ENCODE measurements at regions not wholly inside any gene's neighbourhood (a gene's known extent, or its start where the extent isn't known, plus 50 kb on each side); places are given as distances from the start of the nearest gene placed in this dataset.

GRCh38 chr14:41349289-41349910 lies 257.3 kb upstream of the LRFN5 start:
- Histone ChIP-seq H3K4me1 (ENCODE audit: control insufficient read depth, insufficient read depth, low read length) (no peaks in the 10 kb centered on the region), H3K27ac (ENCODE audit: low read length) (no peak overlapping the region), H3K27me3 (ENCODE audit: control insufficient read depth, insufficient read depth, low read length) (no peaks in the 10 kb centered on the region), H3K36me3 (ENCODE audit: control insufficient read depth, insufficient read depth, low read length) (no peaks in the 10 kb centered on the region), H3K4me3 (ENCODE audit: low read depth in 2 of 2, low read length in 2 of 2) (no peak overlapping the region), H3K9me3 (ENCODE audit: control insufficient read depth, insufficient read depth, low read depth, low read length) (no peaks in the 10 kb centered on the region)
- in situ Hi-C loops (cut with HindIII; ENCODE audit: low pct_unique_long_range_greater_than_20kb, low sequenced_read_pairs) (no loop called here), intact Hi-C loops (cut with micrococcal nuclease; ENCODE audit: unreplicated experiment) (no loop called here)
- ChIA-PET CTCF (no interaction called here), POLR2A (no interaction called here)
- TF ChIP-seq SIN3A (IDR thresholded peaks at IDR 0.05; ENCODE audit: borderline replicate concordance, insufficient read depth, low read depth, low read length) (no peak), TCF7L2 (IDR thresholded peaks at IDR 0.05; ENCODE audit: low read depth, low read length) (no peak), POLR2AphosphoS5 (IDR thresholded peaks at IDR 0.05; ENCODE audit: low read depth, low read length) (no peak), REST (IDR thresholded peaks at IDR 0.05; ENCODE audit: insufficient read depth in 1 of 2, low read depth in 2 of 2, low read length in 1 of 2) (no peak)
- TF ChIP-seq, protein P1, sequence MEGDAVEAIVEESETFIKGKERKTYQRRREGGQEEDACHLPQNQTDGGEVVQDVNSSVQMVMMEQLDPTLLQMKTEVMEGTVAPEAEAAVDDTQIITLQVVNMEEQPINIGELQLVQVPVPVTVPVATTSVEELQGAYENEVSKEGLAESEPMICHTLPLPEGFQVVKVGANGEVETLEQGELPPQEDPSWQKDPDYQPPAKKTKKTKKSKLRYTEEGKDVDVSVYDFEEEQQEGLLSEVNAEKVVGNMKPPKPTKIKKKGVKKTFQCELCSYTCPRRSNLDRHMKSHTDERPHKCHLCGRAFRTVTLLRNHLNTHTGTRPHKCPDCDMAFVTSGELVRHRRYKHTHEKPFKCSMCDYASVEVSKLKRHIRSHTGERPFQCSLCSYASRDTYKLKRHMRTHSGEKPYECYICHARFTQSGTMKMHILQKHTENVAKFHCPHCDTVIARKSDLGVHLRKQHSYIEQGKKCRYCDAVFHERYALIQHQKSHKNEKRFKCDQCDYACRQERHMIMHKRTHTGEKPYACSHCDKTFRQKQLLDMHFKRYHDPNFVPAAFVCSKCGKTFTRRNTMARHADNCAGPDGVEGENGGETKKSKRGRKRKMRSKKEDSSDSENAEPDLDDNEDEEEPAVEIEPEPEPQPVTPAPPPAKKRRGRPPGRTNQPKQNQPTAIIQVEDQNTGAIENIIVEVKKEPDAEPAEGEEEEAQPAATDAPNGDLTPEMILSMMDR (IDR thresholded peaks at IDR 0.05), result no peak
- BruUV-seq (replicated peaks), result no TSS peak
- ATAC-seq (no peak), DNase-seq (ENCODE audit: low read depth, low spot score) (no peak)

DNA sequence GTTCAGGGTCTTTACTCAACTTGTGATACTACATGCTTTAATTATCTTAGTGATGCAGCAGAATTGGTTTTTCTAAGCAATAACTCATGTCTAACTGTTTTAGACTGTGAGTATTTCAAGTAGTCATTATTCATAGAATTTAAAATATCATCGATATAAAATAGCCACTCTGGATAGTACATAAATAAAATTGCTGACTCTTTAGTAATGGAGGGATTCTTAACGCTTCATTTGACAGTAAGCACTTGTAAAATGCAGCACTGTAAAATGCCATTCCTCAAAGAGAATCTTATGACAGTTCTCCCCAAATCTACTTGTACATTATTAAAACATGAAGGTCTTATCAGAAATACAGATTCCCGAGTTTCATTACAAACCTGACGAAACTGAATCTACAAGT lies 262.8 kb upstream of the LRFN5 start:
- BruUV-seq (replicated peaks), result no TSS peak
- TF ChIP-seq TCF7L2 (IDR thresholded peaks at IDR 0.05; ENCODE audit: low read depth, low read length) (no peak), REST (IDR thresholded peaks at IDR 0.05; ENCODE audit: insufficient read depth in 1 of 2, low read depth in 2 of 2, low read length in 1 of 2) (no peak), SIN3A (IDR thresholded peaks at IDR 0.05; ENCODE audit: borderline replicate concordance, insufficient read depth, low read depth, low read length) (no peak), POLR2AphosphoS5 (IDR thresholded peaks at IDR 0.05; ENCODE audit: low read depth, low read length) (no peak)
- TF ChIP-seq, protein P1 (IDR thresholded peaks at IDR 0.05), result no peak
- ChIA-PET CTCF (no interaction called here), POLR2A (no interaction called here)
- in situ Hi-C loops (cut with HindIII; ENCODE audit: low pct_unique_long_range_greater_than_20kb, low sequenced_read_pairs) (no loop called here), intact Hi-C loops (cut with micrococcal nuclease; ENCODE audit: unreplicated experiment) (no loop called here)
- no peaks in the 10 kb centered on the region for H3K27me3 ChIP-seq (ENCODE audit: control insufficient read depth, insufficient read depth, low read length)
- no peaks in the 10 kb centered on the region for H3K4me1 ChIP-seq (ENCODE audit: control insufficient read depth, insufficient read depth, low read length)
- ATAC-seq (no peak), DNase-seq (ENCODE audit: low read depth, low spot score) (no peak)
- H3K9me3 ChIP-seq (ENCODE audit: control insufficient read depth, insufficient read depth, low read depth, low read length), result no peaks in the 10 kb centered on the region
- H3K36me3 ChIP-seq (ENCODE audit: control insufficient read depth, insufficient read depth, low read length), result no peaks in the 10 kb centered on the region
- H3K27ac ChIP-seq (ENCODE audit: low read length), result no peak overlapping the region
- no peak overlapping the region for H3K4me3 ChIP-seq (ENCODE audit: low read depth in 2 of 2, low read length in 2 of 2)

All from Panc1 (cell line).